HepG2 (cell line): ENCODE measurements at regions not wholly inside any gene's neighbourhood (a gene's known extent, or its start where the extent isn't known, plus 50 kb on each side); places are given as distances from the start of the nearest gene placed in this dataset.

Source experiments
- ATAC-seq: fragments of 200-7000 bp; cut with Tn5 transposase; 3 replicates; pipeline ENCODE4 v1.9.1; 2020; ENCODE audit warnings: mild to moderate bottlenecking, moderate library complexity
- BruUV-seq: library from RNA; stranded (reverse); fragments of 400-500 nt; replicated peaks from 2 replicates; lab custom pipeline; 2021; lab: Mats Ljungman, UMichigan
- CTCF ChIA-PET: fragments of 300-600 bp; formaldehyde crosslinking; extraction: SDS; loops from one replicate; lab custom pipeline; 2021; ENCODE audit warnings: low total read pairs, inconsistent platforms, low intra/inter-chr PET ratio; lab: Yijun Ruan, JAX
- POLR2A ChIA-PET: fragments of 350-600 bp; sonication (Branson Sonifier 250); formaldehyde crosslinking; loops from one replicate; lab custom pipeline; 2020; ENCODE audit warnings: antibody characterized with exemption, inconsistent platforms; lab: Yijun Ruan, JAX
- DNase-seq: peaks from one replicate; pipeline ENCODE4 v3.0.0-alpha.2; 2015; ENCODE audit warnings: low spot score
- FAIRE-seq: peaks from 3 replicates; lab custom pipeline; 2011; peaks lifted over from hg19 to GRCh38; lab: Jason Lieb, UNC
- H2AFZ ChIP-seq: one replicate; pipeline ENCODE4 v1.6.1; 2011; ENCODE audit warnings: low read length, inconsistent platforms
- H3K27ac ChIP-seq: fragments of 300-600 bp; 3 replicates; pipeline ENCODE4 v1.8.0; 2011; ENCODE audit warnings: mixed run types, mild to moderate bottlenecking, mixed read lengths, low read length, inconsistent platforms; ENCODE audit not compliant: insufficient read depth; ENCODE audit errors: extremely low read length
- H3K27me3 ChIP-seq, 2 experiments: fragments of 200-600 bp in 1 of 2; 2 replicates in 1 of 2; 3 replicates in 1 of 2; pipeline versions ENCODE4 v1.6.0 to v1.8.0; 2011; ENCODE audit warnings: low read length in 2 of 2, mild to moderate bottlenecking in 2 of 2, moderate library complexity in 2 of 2, inconsistent platforms in 1 of 2; ENCODE audit not compliant: insufficient read depth in 2 of 2, control insufficient read depth in 1 of 2
- H3K36me3 ChIP-seq, 2 experiments: fragments of 200-600 bp in 1 of 2; replicated peaks in 1 of 2; 2 replicates in 1 of 2; 3 replicates in 1 of 2; pipeline versions ENCODE4 v1.5.1 to v1.8.0; 2011; ENCODE audit warnings: low read length in 2 of 2, inconsistent platforms in 1 of 2; ENCODE audit not compliant: insufficient read depth in 2 of 2, control insufficient read depth in 1 of 2
- H3K4me1 ChIP-seq: 2 replicates; pipeline ENCODE4 v1.5.1; 2012; ENCODE audit warnings: low read length, inconsistent platforms; ENCODE audit not compliant: insufficient read depth
- H3K4me2 ChIP-seq: 2 replicates; pipeline ENCODE4 v1.6.0; 2011; ENCODE audit warnings: low read depth, low read length, inconsistent platforms
- H3K4me3 ChIP-seq, 3 experiments: fragments of 200-600 bp in 1 of 3; sonication (generic), shearing (Covaris generic) in 1 of 3; replicated peaks in 1 of 3; 2 replicates each; pipeline ENCODE4 v1.5.1; 2011 to 2016; ENCODE audit warnings: low read length in 3 of 3, inconsistent platforms in 2 of 3, low read depth in 2 of 3, mild to moderate bottlenecking in 2 of 3, control low read depth in 1 of 3, mixed read lengths in 1 of 3; ENCODE audit not compliant: insufficient read depth in 1 of 3
- H3K79me2 ChIP-seq: one replicate; pipeline ENCODE4 v1.6.1; 2011; ENCODE audit warnings: low read length, inconsistent platforms; ENCODE audit not compliant: insufficient read depth
- H3K9ac ChIP-seq: 2 replicates; pipeline ENCODE4 v1.6.0; 2011; ENCODE audit warnings: mild to moderate bottlenecking, low read depth, low read length, inconsistent platforms; ENCODE audit not compliant: insufficient read depth
- H3K9me3 ChIP-seq: 2 replicates; pipeline ENCODE4 v1.5.1; 2012; ENCODE audit warnings: mild to moderate bottlenecking, low read length
- H4K20me1 ChIP-seq: 2 replicates; pipeline ENCODE4 v1.6.0; 2011; ENCODE audit warnings: inconsistent platforms, mild to moderate bottlenecking, low read length, moderate library complexity; ENCODE audit not compliant: insufficient read depth
- ETV6 ChIP-seq: sonication (generic); formaldehyde crosslinking; conservative IDR thresholded peaks from 2 replicates; pipeline ENCODE4 v1.4.0; 2020; ENCODE audit warnings: missing genetic modification reagents
- FOSL2 ChIP-seq: sonication (generic); formaldehyde crosslinking; IDR thresholded peaks from 2 replicates; pipeline ENCODE4 v1.4.0; 2020; ENCODE audit warnings: missing genetic modification reagents
- FOXJ3 ChIP-seq: sonication (generic); formaldehyde crosslinking; IDR thresholded peaks from 2 replicates; pipeline ENCODE4 v1.4.0; 2020; ENCODE audit warnings: missing genetic modification reagents, mild to moderate bottlenecking, borderline replicate concordance
- JARID2 ChIP-seq: sonication (generic); formaldehyde crosslinking; IDR thresholded peaks from 2 replicates; pipeline ENCODE4 v1.8.1; 2023; ENCODE audit warnings: missing genetic modification reagents, inconsistent platforms; ENCODE audit not compliant: insufficient replicate concordance
- KLF9 ChIP-seq: IDR thresholded peaks from 2 replicates; pipeline ENCODE4 v1.6.1; 2016; ENCODE audit warnings: low read depth
- MIER2 ChIP-seq: IDR thresholded peaks from 2 replicates; pipeline ENCODE4 v1.6.1; 2016; ENCODE audit warnings: missing biosample characterization, missing genetic modification reagents
- RELA ChIP-seq: sonication (generic); formaldehyde crosslinking; IDR thresholded peaks from 2 replicates; pipeline ENCODE4 v1.4.0; 2020; ENCODE audit warnings: missing genetic modification reagents
- SMAD1 ChIP-seq: sonication (generic); formaldehyde crosslinking; IDR thresholded peaks from 2 replicates; pipeline ENCODE4 v1.4.0; 2020; ENCODE audit warnings: missing genetic modification reagents, low read depth, mild to moderate bottlenecking, borderline replicate concordance
- TBX3 ChIP-seq: fragments of 450-650 bp; IDR thresholded peaks from 2 replicates; pipeline ENCODE4 v1.6.1; 2017; ENCODE audit warnings: antibody characterized with exemption, mild to moderate bottlenecking, inconsistent platforms, borderline replicate concordance
- ZNF136 ChIP-seq: sonication (generic); formaldehyde crosslinking; IDR thresholded peaks from 2 replicates; pipeline ENCODE4 v1.8.1; 2022; ENCODE audit warnings: low read depth, mild to moderate bottlenecking, moderate library complexity, missing genetic modification reagents
- ZNF879 ChIP-seq: sonication (generic); formaldehyde crosslinking; IDR thresholded peaks from 2 replicates; pipeline ENCODE4 v1.8.1; 2023; ENCODE audit warnings: missing genetic modification reagents
- WGBS: methylation state at CpG from one replicate; pipeline ENCODE4 v1.1.6; 2017; ENCODE audit warnings: low lambda C conversion rate; 5-methylcytosine and 5-hydroxymethylcytosine counted together
- in situ Hi-C: cut with HindIII; loops from 2 replicates; pipeline ENCODE4 v1.10.0; 2017; ENCODE audit warnings: low pct_unique_long_range_greater_than_20kb; ENCODE audit not compliant: extremely low pct_ligation_motif_present
- intact Hi-C: fragments of 100-400 bp; cut with micrococcal nuclease; formaldehyde crosslinking; loops from one replicate; pipeline ENCODE4 v1.10.0; 2022; ENCODE audit not compliant: unreplicated experiment
- TF ChIP-seq, protein P1 (sequence below): sonication (generic); formaldehyde crosslinking; IDR thresholded peaks from 2 replicates; pipeline ENCODE4 v1.8.0; 2022; ENCODE audit warnings: mild to moderate bottlenecking, missing genetic modification reagents, borderline replicate concordance
- TF ChIP-seq, protein P2 (sequence below): sonication (generic); formaldehyde crosslinking; IDR thresholded peaks from 2 replicates; pipeline ENCODE4 v1.4.0; 2020; ENCODE audit warnings: mild to moderate bottlenecking, missing genetic modification reagents
- TF ChIP-seq, protein P3 (sequence below): sonication (generic); formaldehyde crosslinking; IDR thresholded peaks from 2 replicates; pipeline ENCODE4 v1.5.0; 2020; ENCODE audit warnings: missing genetic modification reagents

DNA sequence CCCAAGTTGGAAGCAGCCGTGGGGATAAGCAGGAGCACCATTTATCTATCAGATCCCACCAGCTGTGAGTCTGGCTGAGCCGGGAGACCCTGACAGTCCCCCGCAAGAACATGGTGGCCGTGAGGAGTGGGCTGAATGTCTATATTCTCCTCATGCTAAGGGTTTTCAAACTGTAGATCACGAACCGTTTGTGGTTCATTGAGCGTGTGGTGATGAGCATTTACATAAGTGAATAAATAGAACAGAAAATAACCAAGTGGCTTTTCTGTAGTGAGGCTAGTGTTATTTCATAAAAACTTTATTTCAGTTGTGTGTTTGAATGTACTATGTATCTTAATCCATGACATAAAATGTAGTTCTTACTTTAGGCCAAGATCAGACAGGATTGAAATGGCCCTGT, 190.2 kb upstream of the APCDD1 start:
- H3K4me1 ChIP-seq, result no peaks in the 10 kb centered on the region
- H3K9me3 ChIP-seq, result no peaks in the 10 kb centered on the region
- ChIA-PET CTCF (no interaction called here), POLR2A (no interaction called here)
- H3K9ac ChIP-seq, result no peak overlapping the region
- 44% methylated on average over 6 of the region's 7 CpGs for WGBS
- FAIRE-seq (no peak), ATAC-seq (no peak), DNase-seq (no peak)
- no peak overlapping the region for H3K4me2 ChIP-seq
- H3K36me3 ChIP-seq, result no peaks in the 10 kb centered on the region
- in situ Hi-C loops (no loop called here), intact Hi-C loops (no loop called here)
- no peak overlapping the region for H3K27ac ChIP-seq
- peaks cover 0 to 4% of the 10 kb centered on the region in 2 experiments; a peak in 2 of 5 replicates for H3K27me3 ChIP-seq
- no TSS peak for BruUV-seq
- H2AFZ ChIP-seq, result no peak overlapping the region
- no peaks in the 10 kb centered on the region for H3K79me2 ChIP-seq
- TF ChIP-seq FOXJ3 (no peak), MIER2 (CRISPR knock-in tag) (no peak), KLF9 (no peak), SMAD1 (no peak), TBX3 (no peak), FOSL2 (CRISPR knock-in tag) (no peak), JARID2 (CRISPR knock-in tag) (no peak), ZNF136 (CRISPR knock-in tag) (no peak), ETV6 (CRISPR knock-in tag) (no peak), RELA (no peak), ZNF879 (CRISPR knock-in tag) (no peak)
- TF ChIP-seq, protein P1, sequence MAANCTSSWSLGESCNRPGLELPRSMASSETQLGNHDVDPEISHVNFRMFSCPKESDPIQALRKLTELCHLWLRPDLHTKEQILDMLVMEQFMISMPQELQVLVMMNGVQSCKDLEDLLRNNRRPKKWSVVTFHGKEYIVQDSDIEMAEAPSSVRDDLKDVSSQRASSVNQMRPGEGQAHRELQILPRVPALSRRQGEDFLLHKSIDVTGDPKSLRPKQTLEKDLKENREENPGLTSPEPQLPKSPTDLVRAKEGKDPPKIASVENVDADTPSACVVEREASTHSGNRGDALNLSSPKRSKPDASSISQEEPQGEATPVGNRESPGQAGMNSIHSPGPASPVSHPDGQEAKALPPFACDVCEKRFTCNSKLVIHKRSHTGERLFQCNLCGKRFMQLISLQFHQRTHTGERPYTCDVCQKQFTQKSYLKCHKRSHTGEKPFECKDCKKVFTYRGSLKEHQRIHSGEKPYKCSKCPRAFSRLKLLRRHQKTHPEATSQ (CRISPR knock-in tag), result no peak
- TF ChIP-seq, protein P2, sequence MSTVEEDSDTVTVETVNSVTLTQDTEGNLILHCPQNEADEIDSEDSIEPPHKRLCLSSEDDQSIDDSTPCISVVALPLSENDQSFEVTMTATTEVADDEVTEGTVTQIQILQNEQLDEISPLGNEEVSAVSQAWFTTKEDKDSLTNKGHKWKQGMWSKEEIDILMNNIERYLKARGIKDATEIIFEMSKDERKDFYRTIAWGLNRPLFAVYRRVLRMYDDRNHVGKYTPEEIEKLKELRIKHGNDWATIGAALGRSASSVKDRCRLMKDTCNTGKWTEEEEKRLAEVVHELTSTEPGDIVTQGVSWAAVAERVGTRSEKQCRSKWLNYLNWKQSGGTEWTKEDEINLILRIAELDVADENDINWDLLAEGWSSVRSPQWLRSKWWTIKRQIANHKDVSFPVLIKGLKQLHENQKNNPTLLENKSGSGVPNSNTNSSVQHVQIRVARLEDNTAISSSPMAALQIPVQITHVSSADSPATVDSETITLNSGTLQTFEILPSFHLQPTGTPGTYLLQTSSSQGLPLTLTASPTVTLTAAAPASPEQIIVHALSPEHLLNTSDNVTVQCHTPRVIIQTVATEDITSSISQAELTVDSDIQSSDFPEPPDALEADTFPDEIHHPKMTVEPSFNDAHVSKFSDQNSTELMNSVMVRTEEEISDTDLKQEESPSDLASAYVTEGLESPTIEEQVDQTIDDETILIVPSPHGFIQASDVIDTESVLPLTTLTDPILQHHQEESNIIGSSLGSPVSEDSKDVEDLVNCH, result no peak
- TF ChIP-seq, protein P3, sequence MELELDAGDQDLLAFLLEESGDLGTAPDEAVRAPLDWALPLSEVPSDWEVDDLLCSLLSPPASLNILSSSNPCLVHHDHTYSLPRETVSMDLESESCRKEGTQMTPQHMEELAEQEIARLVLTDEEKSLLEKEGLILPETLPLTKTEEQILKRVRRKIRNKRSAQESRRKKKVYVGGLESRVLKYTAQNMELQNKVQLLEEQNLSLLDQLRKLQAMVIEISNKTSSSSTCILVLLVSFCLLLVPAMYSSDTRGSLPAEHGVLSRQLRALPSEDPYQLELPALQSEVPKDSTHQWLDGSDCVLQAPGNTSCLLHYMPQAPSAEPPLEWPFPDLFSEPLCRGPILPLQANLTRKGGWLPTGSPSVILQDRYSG (CRISPR knock-in tag), result no peak
- H3K4me3 ChIP-seq, result no peak overlapping the region
- no peaks in the 10 kb centered on the region for H4K20me1 ChIP-seq
